Heart left ventricle (tissue), 16 donors: ENCODE measurements at regions not wholly inside any gene's neighbourhood (a gene's known extent, or its start where the extent isn't known, plus 50 kb on each side); places are given as distances from the start of the nearest gene placed in this dataset.

ENCODE experiments used
- ATAC-seq, 4 donors: fragments of 200-7000 bp; cut with Tn5 transposase; one replicate each; pipeline ENCODE4 v1.9.1; 2020 to 2022; ENCODE audit warnings: moderate library complexity in 4 of 4, mild to moderate bottlenecking in 3 of 4, moderate number of reproducible peaks in 1 of 4
- DNase-seq, 5 donors: peaks; one replicate each; pipeline ENCODE4 v3.0.0-alpha.2; 2020
- H3K27ac ChIP-seq, 12 donors: fragments of 200-600 bp; sonication (generic) in 4 of 12; one replicate each; pipeline versions ENCODE4 v1.5.0 to v1.8.0; 2016 to 2022; ENCODE audit warnings: mild to moderate bottlenecking in 2 of 12
- H3K27me3 ChIP-seq, 9 donors: fragments of 200-600 bp; sonication (generic) in 2 of 9; one replicate each; pipeline versions ENCODE4 v1.5.1 to v1.8.0; 2016 to 2022; ENCODE audit warnings: mild to moderate bottlenecking in 3 of 9
- H3K36me3 ChIP-seq, 9 donors: fragments of 200-600 bp; sonication (generic) in 2 of 9; one replicate each; pipeline versions ENCODE4 v1.5.0 to v1.8.0; 2018 to 2022; ENCODE audit warnings: mild to moderate bottlenecking in 2 of 9
- H3K4me1 ChIP-seq, 12 donors: fragments of 200-600 bp; sonication (generic) in 4 of 12; one replicate each; pipeline versions ENCODE4 v1.5.0 to v1.8.0; 2016 to 2022; ENCODE audit warnings: mild to moderate bottlenecking in 3 of 12
- H3K4me3 ChIP-seq, 12 donors: fragments of 200-600 bp; sonication (generic) in 4 of 12; one replicate each; pipeline versions ENCODE4 v1.5.0 to v1.8.0; 2017 to 2022; ENCODE audit warnings: mild to moderate bottlenecking in 9 of 12, moderate library complexity in 4 of 12
- H3K9me3 ChIP-seq, 12 donors: fragments of 200-600 bp; sonication (generic) in 4 of 12; one replicate each; pipeline versions ENCODE4 v1.5.0 to v1.8.0; 2016 to 2022; ENCODE audit warnings: mild to moderate bottlenecking in 1 of 12
- CTCF ChIP-seq, 12 donors: fragments of 200-600 bp; sonication (generic) in 4 of 12; IDR thresholded peaks; one replicate each; pipeline versions ENCODE4 v1.5.0 to v1.8.0; 2018 to 2022; ENCODE audit warnings: antibody characterized with exemption in 12 of 12, mild to moderate bottlenecking in 5 of 12
- POLR2A ChIP-seq, 2 donors: fragments of 450-650 bp; IDR thresholded peaks; one replicate each; pipeline ENCODE4 v1.6.1; 2017; ENCODE audit warnings: antibody characterized with exemption in 2 of 2, mild to moderate bottlenecking in 2 of 2, moderate library complexity in 2 of 2
- WGBS, 4 donors: extraction: QIAGEN DNeasy Blood & Tissue Kit in 2 of 4; methylation state at CpG; one replicate each; pipeline versions ENCODE4 v1.1.5 to v1.1.7; 2013 to 2018; 5-methylcytosine and 5-hydroxymethylcytosine counted together
- intact Hi-C, 10 donors: fragments of 100-400 bp; cut with DNase I; formaldehyde crosslinking; loops; one replicate each; pipeline versions ENCODE4 v1.11.1 to v1.14.2; 2022
- donor health status: ischemic (EF 13 %, LVEDD 7.1; RV severe dilation, severe dysfunction).
- donor health status: healthy with polysubstance abuse.
- donor health status: DM: no; HTN: yes; CAD: no.
- donor health status: DM: no; HTN: no; CAD: no.
- donor health status: ischemic (EF 25% LVEDD 6.9; RV normal size, moderate dysfunction).
- donor health status: ischemic (EF 25% LVEDD 5.7; RV mildly dilated, moderate dysfunction).
- donor health status: healthy.
- donor health status: DM: yes; HTN: yes; CAD: no.
- donor health status: ischemic (EF 35%, LVEDD 5.7; RV mildly dilated, moderate dysfunction).
- donor health status: nonischemic (EF 11% LVEDD 7.7; RV severe dilation, severe dysfunction).
- donor health status: DM: yes; HTN: yes; CAD: no.
- donor health status: PGD.
- donor health status: ischemic (EF 29% LVEDD 5.4; RV normal size, mild dysfunction).
- donor health status: nonischemic (EF 23%, LVEDD 6.1; RV moderate dilation, normal function).

- intact Hi-C loops: no loop called here
- ATAC-seq: no peak
- TF ChIP-seq POLR2A (IDR thresholded peaks at IDR 0.05): no peak
- no peak for TF ChIP-seq CTCF (IDR thresholded peaks at IDR 0.05)
- Histone ChIP-seq H3K4me3 (no peak overlapping the region), H3K27me3 (no peaks in the 10 kb centered on the region), H3K36me3 (no peaks in the 10 kb centered on the region), H3K9me3 (no peaks in the 10 kb centered on the region), H3K4me1 (no peaks in the 10 kb centered on the region), H3K27ac (no peak overlapping the region)
- DNase-seq: no peak
- 87 to 96% (median 93%) methylated on average over 4 of the region's 4 CpGs for WGBS, 4 donors
Measured at GRCh38 chrX:139187738-139188137, 342.8 kb upstream of the F9 start.

DNA sequence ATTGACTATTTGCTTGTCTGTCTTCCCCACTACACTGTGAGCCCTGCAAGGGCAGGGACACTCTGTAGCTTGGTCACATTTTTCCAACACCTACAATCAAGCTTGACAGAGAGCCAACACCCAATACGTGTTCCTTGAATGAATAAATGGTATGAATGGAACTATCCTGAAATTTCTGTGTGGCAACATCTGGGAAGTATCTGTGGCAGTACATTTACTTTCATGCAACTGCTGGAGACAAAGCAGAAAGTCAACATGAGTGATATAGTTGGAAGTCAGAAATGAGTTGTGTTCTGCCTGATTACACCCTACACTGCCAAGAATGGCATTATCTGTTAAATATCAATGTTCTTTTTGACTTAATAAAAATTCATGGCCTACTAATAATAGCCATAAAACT is 343.5 kb upstream of the F9 start:
- no peaks in the 10 kb centered on the region for H3K4me1 ChIP-seq
- no peak for TF ChIP-seq CTCF (IDR thresholded peaks at IDR 0.05)
- TF ChIP-seq POLR2A (IDR thresholded peaks at IDR 0.05): no peak
- H3K4me3 ChIP-seq: no peak overlapping the region
- ATAC-seq: peak in 1 of 4 donors; percentile 52
- H3K9me3 ChIP-seq: no peaks in the 10 kb centered on the region
- H3K27me3 ChIP-seq: no peaks in the 10 kb centered on the region
- H3K36me3 ChIP-seq: no peaks in the 10 kb centered on the region
- intact Hi-C loops: no loop called here
- H3K27ac ChIP-seq: no peak overlapping the region
- no peak for DNase-seq
- 13 to 43% (median 22%) methylated on average over 1 of the region's 1 CpG for WGBS, 4 donors

- 38 to 90% (median 63%) methylated on average over 1 of the region's 1 CpG for WGBS, 4 donors
Measured at GRCh38 chrX:139179592-139179991, 350.9 kb upstream of the F9 start.

DNA sequence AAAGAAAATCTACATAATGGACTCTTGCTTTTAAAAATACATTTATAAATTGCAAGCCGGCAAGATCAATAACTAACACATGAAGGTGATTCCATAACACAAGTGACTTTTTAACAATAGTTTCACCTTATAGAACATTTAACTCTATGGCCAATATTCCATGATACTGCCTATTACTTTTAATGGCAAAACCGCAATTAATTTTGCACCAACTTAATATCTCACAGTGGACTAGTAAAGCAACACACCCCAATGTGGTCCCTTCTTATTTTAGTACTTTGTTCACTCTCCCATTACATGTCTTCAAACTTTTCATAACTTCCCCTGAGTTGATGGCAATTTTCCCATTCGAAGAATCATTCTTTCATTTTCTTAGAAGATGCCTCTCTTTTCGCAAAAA is 351.6 kb upstream of the F9 start:
- Histone ChIP-seq H3K4me1 (no peaks in the 10 kb centered on the region), H3K4me3 (no peak overlapping the region), H3K27ac (no peak overlapping the region), H3K36me3 (no peaks in the 10 kb centered on the region), H3K9me3 (no peaks in the 10 kb centered on the region), H3K27me3 (peaks cover 0 to 7% (median 0%) of the 10 kb centered on the region in 9 donors)
- intact Hi-C loops: no loop called here
- no peak for DNase-seq
- TF ChIP-seq CTCF (IDR thresholded peaks at IDR 0.05): no peak
- TF ChIP-seq POLR2A (IDR thresholded peaks at IDR 0.05): no peak
- WGBS, 4 donors: 72 to 95% (median 82%) methylated on average over 4 of the region's 4 CpGs
- no peak for ATAC-seq

More at GRCh38 chrX:139179592-139179991, 350.9 kb upstream of the F9 start:
- Histone ChIP-seq H3K9me3 (no peaks in the 10 kb centered on the region), H3K4me3 (no peak overlapping the region), H3K36me3 (no peaks in the 10 kb centered on the region), H3K27ac (no peak overlapping the region), H3K4me1 (no peaks in the 10 kb centered on the region), H3K27me3 (peaks cover 0 to 7% (median 0%) of the 10 kb centered on the region in 9 donors)
- TF ChIP-seq POLR2A (IDR thresholded peaks at IDR 0.05) (no peak), CTCF (IDR thresholded peaks at IDR 0.05) (no peak)
- ATAC-seq (no peak), DNase-seq (no peak)
- intact Hi-C loops: no loop called here
